HG03280 (cell line): ENCODE measurements at regions not wholly inside any gene's neighbourhood (a gene's known extent, or its start where the extent isn't known, plus 50 kb on each side); places are given as distances from the start of the nearest gene placed in this dataset.

Experiments used
- ATAC-seq: cut with Tn5 transposase; IDR thresholded peaks from one replicate; pipeline ENCODE4 v1.9.1; 2021; ENCODE audit warnings: mild to moderate bottlenecking, moderate library complexity; ENCODE audit not compliant: unreplicated experiment

GRCh38 chr18:23341983-23342382, 111.1 kb upstream of the RIOK3 start:
- no peak for ATAC-seq

GRCh38 chr18:23342506-23342905, 110.6 kb upstream of the RIOK3 start:
- ATAC-seq = no peak

DNA sequence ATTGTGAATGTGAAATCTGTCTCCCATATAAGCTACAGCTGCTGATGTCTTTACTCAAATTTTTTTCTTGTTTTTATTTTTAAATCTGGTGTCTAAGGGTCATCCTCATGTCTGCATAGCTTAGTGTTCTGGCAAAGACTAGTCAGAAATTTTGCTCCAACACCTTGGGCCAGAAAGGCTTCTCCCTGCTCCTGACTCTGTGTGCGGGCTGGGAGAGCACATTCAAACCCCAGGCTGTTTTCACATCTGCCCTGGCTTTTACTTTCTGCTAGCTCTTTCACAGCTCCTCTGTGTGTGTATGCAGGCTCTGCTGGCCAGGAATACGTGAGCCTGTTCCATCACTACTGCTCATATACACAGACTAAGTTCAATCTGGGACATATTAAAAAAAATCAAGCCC, 102.9 kb upstream of the RIOK3 start:
- ATAC-seq = no peak

DNA sequence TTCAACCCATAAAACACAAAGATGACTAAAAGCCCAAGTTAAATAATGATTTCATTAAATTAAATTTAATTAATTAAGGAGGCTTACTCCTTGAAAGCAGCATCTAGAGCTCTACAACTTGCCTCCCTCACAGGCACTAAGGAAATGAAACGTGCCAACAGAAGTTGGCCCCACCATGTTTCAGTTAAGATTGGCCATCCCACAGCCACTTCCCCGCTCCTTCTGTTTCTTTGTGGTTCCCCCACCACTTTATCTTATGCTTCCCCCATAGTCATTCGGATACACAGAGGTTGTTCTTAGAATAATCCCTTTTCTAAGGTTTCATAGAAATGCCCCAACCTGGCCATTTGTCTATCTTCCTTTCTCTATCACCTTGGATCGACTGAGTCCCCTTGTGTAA, 101.6 kb upstream of the RIOK3 start:
- no peak for ATAC-seq

- no peak for ATAC-seq
Observed at GRCh38 chr18:23352042-23352441, 101.0 kb upstream of the RIOK3 start.

DNA sequence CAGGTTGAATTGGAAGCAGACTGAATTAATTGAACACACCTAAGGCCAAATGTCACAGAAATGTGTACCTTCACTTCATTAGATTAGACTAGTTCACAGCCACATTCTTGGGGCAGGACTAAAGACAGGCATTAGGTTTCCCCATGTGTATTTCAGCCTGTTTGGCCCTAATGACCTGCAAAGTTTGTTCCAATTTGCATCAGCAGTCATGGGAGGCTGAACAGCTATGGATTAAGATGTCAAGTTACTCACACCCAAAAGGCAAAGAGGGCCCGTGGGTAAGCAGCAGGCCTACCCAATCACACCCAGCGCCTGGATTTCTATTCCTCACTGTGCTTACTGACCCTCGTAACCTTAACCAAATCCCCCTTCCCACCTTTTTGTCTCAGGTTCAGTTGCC, 99.6 kb upstream of the RIOK3 start:
- ATAC-seq = peak; percentile 31

DNA sequence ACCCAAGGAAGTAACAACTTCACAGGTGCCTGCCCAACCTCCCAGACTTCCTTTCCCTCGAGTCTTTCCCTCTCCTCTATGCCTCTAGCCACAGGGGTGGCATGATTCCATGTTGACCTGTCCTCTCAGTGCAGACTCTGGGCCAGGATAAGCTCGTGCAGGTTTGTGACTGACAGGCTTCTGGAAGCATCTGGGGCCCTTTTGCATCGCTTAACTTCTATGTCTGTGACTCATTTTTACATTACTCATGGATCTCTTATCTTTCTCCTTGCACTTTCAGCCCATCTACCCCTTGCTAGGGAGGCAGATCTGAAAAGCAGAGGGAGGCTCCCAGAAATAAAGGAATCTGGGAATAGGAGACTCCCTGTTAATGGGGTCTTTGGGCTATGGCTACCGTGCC, 98.5 kb upstream of the RIOK3 start:
- ATAC-seq = no peak

DNA sequence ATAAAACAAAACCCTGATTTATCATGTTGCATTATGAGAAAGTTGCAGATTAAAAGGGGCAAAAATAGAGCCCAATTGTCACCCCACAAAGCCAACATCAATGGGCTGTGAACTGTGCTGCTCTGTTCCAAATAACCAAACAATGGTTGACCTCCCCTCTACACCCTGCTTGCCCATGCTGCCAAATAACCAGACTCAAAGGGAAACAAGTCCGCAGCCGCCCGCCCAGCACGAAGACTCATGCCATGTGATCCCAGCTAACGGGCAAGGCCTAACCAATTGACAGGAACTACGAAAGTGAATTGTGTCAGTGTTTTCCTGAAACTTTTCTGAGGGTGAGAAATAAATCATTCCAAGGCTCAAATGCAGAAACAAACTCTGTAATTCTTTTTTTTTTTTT, 97.9 kb upstream of the RIOK3 start:
- ATAC-seq = no peak

GRCh38 chr18:23356424-23356823, 96.7 kb upstream of the RIOK3 start:
- no peak for ATAC-seq

DNA sequence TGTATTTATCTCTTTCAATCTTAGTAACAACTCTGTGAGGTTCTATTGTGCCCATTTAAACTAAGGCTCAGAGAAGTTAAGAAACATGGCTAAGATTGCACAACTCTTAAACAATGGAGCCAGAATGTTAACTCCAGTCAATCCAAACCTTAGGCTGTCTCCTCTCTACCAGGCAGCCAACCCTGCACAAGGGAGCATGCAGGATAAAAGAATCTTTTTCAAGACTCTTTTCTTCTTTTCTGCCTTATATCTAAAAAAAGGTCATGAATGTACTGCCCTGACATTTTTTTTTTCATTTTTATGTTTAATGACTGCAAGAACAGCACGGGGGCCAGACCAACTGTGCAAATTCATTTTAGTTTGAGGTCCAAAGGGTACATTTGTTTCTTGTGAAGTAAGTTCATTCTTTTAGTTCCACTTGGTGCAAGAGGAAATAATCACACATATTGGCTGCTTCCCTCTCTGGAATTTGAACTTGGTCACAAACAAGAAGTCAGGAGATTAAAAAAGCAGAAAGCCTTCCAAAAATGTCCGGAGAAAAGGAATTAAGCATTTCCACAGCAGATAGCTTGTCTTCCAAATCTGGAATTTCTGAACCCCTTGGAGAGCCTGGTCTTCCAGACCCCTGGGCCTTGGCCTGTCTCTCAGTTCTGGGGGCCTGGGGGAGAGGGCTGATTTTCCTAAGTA, 96.0 kb upstream of the RIOK3 start:
- no peak for ATAC-seq

DNA sequence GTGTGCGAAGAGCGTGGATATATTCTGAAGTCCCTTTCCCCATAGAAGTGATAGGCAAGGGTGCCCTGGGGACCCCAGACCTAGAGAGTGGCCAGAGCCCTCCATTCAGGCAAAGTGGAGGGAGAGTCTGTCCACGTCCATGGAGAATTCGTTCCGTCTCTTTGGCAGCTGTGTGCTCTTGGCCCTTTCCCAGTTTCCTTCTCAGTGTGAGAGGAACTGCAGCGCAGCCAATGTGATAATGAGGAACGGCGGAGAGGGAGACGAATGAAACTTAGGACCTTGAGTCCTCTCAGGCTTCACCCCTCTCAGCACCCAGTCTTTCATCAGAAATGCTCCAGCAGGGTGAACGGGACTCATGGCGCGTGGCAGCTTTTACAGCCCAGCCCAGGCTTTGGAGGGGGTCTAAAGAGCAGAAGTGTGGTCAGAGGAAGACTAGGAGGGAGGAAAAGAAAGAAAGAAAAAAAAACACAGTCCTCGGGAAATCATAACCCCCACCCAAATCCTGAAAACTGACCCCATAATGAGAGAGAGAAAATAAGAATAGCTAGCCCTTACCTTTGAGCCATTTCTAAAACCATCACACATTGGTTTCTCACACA, 95.0 kb upstream of the RIOK3 start:
- no peak for ATAC-seq

- no peak for ATAC-seq
Observed at GRCh38 chr18:23359421-23359820, 93.7 kb upstream of the RIOK3 start.

DNA sequence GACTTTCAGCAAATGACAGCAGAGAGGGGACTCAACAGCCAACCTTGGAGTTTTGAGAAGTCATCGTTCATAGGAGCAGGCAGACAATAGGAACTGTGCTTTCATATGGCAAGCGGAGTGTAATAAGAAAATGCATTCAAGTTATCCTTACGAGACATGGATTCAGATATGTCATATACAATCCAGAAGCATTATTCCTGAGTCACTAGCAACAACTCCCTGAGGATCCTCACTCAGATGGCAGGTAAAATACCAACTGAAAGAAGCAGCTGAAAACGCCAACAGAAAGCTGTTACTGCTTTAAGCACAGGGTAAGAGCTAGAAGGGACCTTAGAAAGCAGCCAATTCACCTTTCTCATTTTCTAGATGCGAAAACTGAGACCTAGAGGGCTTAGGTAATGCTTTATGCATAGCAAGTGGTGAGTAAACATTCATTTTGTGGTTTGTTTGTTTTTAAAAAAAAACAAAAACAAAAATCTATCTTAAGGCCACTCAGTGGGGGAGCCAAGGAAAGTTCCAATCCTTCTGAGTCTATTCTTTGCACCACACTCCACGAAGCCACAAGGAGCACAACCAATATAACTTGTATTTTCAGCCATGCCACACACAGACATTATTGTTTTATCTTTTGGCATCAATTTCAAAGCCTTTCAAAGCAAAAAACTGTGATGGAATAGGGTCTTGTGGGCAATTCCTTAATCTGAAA, 89.1 kb upstream of the RIOK3 start:
- no peak for ATAC-seq

DNA sequence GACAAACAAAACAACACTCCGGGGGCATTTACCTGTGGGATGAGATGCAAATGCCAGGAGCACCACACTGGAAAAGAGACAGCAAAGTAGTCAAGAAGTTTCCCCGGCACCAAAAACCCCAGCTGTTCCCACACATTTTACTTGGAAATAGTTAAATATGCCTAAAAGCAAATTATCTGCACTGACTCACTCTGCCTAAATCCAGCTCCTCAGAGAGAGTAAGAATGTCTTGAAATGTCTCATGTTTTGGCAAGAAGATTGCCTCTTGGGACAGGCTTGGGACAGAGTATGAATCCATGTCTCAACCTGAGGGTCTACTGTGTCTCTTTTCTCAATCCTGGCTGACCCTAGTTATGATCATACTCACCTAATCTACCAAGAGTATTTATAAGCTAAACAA, 87.5 kb upstream of the RIOK3 start:
- ATAC-seq = no peak

GRCh38 chr18:23369266-23369665, 83.8 kb upstream of the RIOK3 start:
- no peak for ATAC-seq

DNA sequence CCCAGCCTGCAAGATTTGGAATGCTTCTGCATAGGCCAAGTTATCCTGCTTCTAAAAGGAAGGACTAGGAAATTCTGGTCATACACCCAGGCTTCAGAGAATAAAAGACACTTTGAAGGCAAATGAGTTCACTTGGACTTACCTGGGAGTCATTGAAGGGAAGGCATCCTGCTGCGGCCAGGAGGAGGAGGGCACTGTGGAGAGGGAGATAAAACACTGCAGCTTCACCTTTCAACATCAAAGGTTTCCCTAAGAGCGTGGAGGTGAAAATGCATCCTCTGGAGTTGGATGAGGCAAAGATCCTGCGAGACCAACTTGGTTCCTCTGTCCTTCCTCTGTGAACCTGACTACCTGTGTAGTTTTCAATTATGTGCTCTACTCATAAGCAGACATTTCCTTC, 79.5 kb upstream of the RIOK3 start:
- ATAC-seq = no peak

GRCh38 chr18:23377669-23378301, 75.3 kb upstream of the RIOK3 start:
- no peak for ATAC-seq

DNA sequence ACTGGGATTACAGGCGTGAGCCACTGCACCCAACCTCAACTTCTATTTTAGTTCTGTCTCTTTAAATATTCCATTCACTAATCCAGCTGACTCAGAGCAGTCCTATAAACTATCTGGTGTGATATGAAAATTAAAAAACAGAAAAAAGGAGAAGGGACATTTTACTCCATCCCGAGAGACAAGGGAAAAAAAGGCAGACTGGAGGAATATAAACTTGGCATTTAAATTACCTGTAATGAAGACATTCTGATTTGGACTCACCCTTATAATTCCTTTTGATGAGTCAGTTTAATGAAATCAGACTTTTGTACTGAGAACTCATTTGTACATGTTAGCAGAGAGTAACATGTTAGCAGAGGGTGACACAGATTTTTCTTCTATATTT, 74.8 kb upstream of the RIOK3 start:
- no peak for ATAC-seq

GRCh38 chr18:23380001-23380550, 73.0 kb upstream of the RIOK3 start:
- ATAC-seq = no peak

- no peak for ATAC-seq
Observed at GRCh38 chr18:23380817-23381216, 72.3 kb upstream of the RIOK3 start.

GRCh38 chr18:23383494-23383893, 69.6 kb upstream of the RIOK3 start:
- ATAC-seq = no peak
